Activated CD4-positive, alpha-beta T cell treated with anti-CD3 and anti-CD28 coated beads, Interleukin-2, amount 10 ng/mL, durations not matched to agents 24 days and 14 days (primary cell): ENCODE measurements at regions not wholly inside any gene's neighbourhood (a gene's known extent, or its start where the extent isn't known, plus 50 kb on each side); places are given as distances from the start of the nearest gene placed in this dataset.
A peak's percentile ranks its signal among the peaks of the same experiment; 100 is the strongest.

Experiments
- DNase-seq: peaks from one replicate; pipeline ENCODE4 v3.0.0; 2022
- H3K27ac Mint-ChIP-seq: one replicate; pipeline ENCODE4 v1.8.0; 2022; ENCODE audit warnings: mild to moderate bottlenecking, mixed read lengths
- H3K27me3 Mint-ChIP-seq: one replicate; pipeline ENCODE4 v1.8.0; 2022; ENCODE audit warnings: mixed read lengths
- H3K36me3 Mint-ChIP-seq: one replicate; pipeline ENCODE4 v1.8.0; 2022; ENCODE audit warnings: low read depth, mild to moderate bottlenecking, mixed read lengths
- H3K4me1 Mint-ChIP-seq: one replicate; pipeline ENCODE4 v1.8.0; 2021; ENCODE audit warnings: mixed read lengths
- H3K4me3 Mint-ChIP-seq: one replicate; pipeline ENCODE4 v1.8.0; 2022; ENCODE audit warnings: mild to moderate bottlenecking, moderate library complexity, mixed read lengths
- H3K9me3 Mint-ChIP-seq: one replicate; pipeline ENCODE4 v1.8.0; 2021; ENCODE audit warnings: mixed read lengths
- intact Hi-C: fragments of 100-400 bp; cut with micrococcal nuclease; formaldehyde crosslinking; loops from one replicate; pipeline ENCODE4 v1.15.1; 2023

GRCh38 chr2:181281206-181281832, 175.9 kb upstream of the ITGA4 start:
- H3K4me1 Mint-ChIP-seq: peaks cover 30% of the 10 kb centered on the region
- intact Hi-C loops: no loop called here
- peak overlapping the region; percentile 67 for H3K27ac Mint-ChIP-seq
- H3K4me3 Mint-ChIP-seq: peak overlapping the region; percentile 51
- no peak for DNase-seq
- H3K9me3 Mint-ChIP-seq: peaks cover 20% of the 10 kb centered on the region
- H3K36me3 Mint-ChIP-seq: peaks cover 16% of the 10 kb centered on the region
- H3K27me3 Mint-ChIP-seq: no peaks in the 10 kb centered on the region

GRCh38 chr2:181285116-181285515, 172.1 kb upstream of the ITGA4 start:
- Mint-ChIP-seq H3K27me3 (no peaks in the 10 kb centered on the region), H3K9me3 (peaks cover 20% of the 10 kb centered on the region), H3K27ac (no peak overlapping the region), H3K4me1 (peaks cover 27% of the 10 kb centered on the region), H3K36me3 (peaks cover 13% of the 10 kb centered on the region), H3K4me3 (no peak overlapping the region)
- no peak for DNase-seq
- intact Hi-C loops: no loop called here

GRCh38 chr2:181289698-181290097, 167.5 kb upstream of the ITGA4 start:
- Mint-ChIP-seq H3K4me1 (peaks cover 8% of the 10 kb centered on the region), H3K9me3 (peaks cover 19% of the 10 kb centered on the region), H3K36me3 (peaks cover 23% of the 10 kb centered on the region), H3K27ac (no peak overlapping the region), H3K27me3 (no peaks in the 10 kb centered on the region), H3K4me3 (no peak overlapping the region)
- intact Hi-C loops: loop anchor here (2.0 kb wide), 1 partner anchor 15 kb away; no protein-coding TSS in a partner anchor
- DNase-seq: no peak

GRCh38 chr2:181290182-181290581, 167.0 kb upstream of the ITGA4 start:
- peaks cover 6% of the 10 kb centered on the region for H3K4me1 Mint-ChIP-seq
- H3K27ac Mint-ChIP-seq: no peak overlapping the region
- peaks cover 14% of the 10 kb centered on the region for H3K9me3 Mint-ChIP-seq
- DNase-seq: no peak
- H3K27me3 Mint-ChIP-seq: no peaks in the 10 kb centered on the region
- no peak overlapping the region for H3K4me3 Mint-ChIP-seq
- intact Hi-C loops: no loop called here
- peaks cover 18% of the 10 kb centered on the region for H3K36me3 Mint-ChIP-seq

GRCh38 chr2:181294979-181295378, 162.2 kb upstream of the ITGA4 start:
- intact Hi-C loops: no loop called here
- Mint-ChIP-seq H3K27ac (no peak overlapping the region), H3K27me3 (no peaks in the 10 kb centered on the region), H3K4me3 (no peak overlapping the region), H3K36me3 (peaks cover 43% of the 10 kb centered on the region), H3K4me1 (peaks cover 5% of the 10 kb centered on the region), H3K9me3 (peaks cover 30% of the 10 kb centered on the region)
- no peak for DNase-seq

GRCh38 chr2:181300600-181301291, 156.4 kb upstream of the ITGA4 start:
- Mint-ChIP-seq H3K4me3 (peak overlapping the region; percentile 52), H3K4me1 (peaks cover 46% of the 10 kb centered on the region), H3K27ac (peak overlapping the region; percentile 87), H3K27me3 (no peaks in the 10 kb centered on the region), H3K36me3 (peaks cover 27% of the 10 kb centered on the region), H3K9me3 (peaks cover 19% of the 10 kb centered on the region)
- DNase-seq: peak; percentile 85
- intact Hi-C loops: loop anchor here (10.0 kb wide), 1 partner anchor 414 kb away; no protein-coding TSS in a partner anchor

- Mint-ChIP-seq H3K27me3 (no peaks in the 10 kb centered on the region), H3K4me3 (peak overlapping the region; percentile 66), H3K27ac (peak overlapping the region; percentile 89), H3K36me3 (peaks cover 8% of the 10 kb centered on the region), H3K9me3 (peaks cover 6% of the 10 kb centered on the region), H3K4me1 (peaks cover 72% of the 10 kb centered on the region)
- peak; percentile 72 for DNase-seq
- intact Hi-C loops: loop anchor here (1.0 to 10.0 kb wide), 6 partner anchors 8 to 411 kb away; no protein-coding TSS in a partner anchor
Observed at GRCh38 chr2:181304011-181304844, 153.0 kb upstream of the ITGA4 start.

GRCh38 chr2:181305301-181306123, 151.7 kb upstream of the ITGA4 start:
- Mint-ChIP-seq H3K4me3 (peak overlapping the region; percentile 66), H3K27me3 (no peaks in the 10 kb centered on the region), H3K4me1 (peaks cover 65% of the 10 kb centered on the region), H3K27ac (peak overlapping the region; percentile 89), H3K36me3 (no peaks in the 10 kb centered on the region), H3K9me3 (no peaks in the 10 kb centered on the region)
- DNase-seq: peak; percentile 91
- intact Hi-C loops: loop anchor here (1.0 to 10.0 kb wide), 9 partner anchors 17 to 587 kb away; partner anchors contain the start of genes ITPRID2 and UBE2E3

- H3K9me3 Mint-ChIP-seq: no peaks in the 10 kb centered on the region
- H3K4me3 Mint-ChIP-seq: peak overlapping the region; percentile 66
- peak overlapping the region; percentile 89 for H3K27ac Mint-ChIP-seq
- intact Hi-C loops: loop anchor here (5.0 to 10.0 kb wide), 3 partner anchors 324 to 586 kb away; partner anchors contain the start of genes ITPRID2 and UBE2E3
- H3K4me1 Mint-ChIP-seq: peaks cover 56% of the 10 kb centered on the region
- H3K36me3 Mint-ChIP-seq: no peaks in the 10 kb centered on the region
- no peak for DNase-seq
- no peaks in the 10 kb centered on the region for H3K27me3 Mint-ChIP-seq
Observed at GRCh38 chr2:181306785-181307184, 150.4 kb upstream of the ITGA4 start.

- Mint-ChIP-seq H3K4me1 (peaks cover 59% of the 10 kb centered on the region), H3K36me3 (no peaks in the 10 kb centered on the region), H3K27me3 (no peaks in the 10 kb centered on the region), H3K9me3 (no peaks in the 10 kb centered on the region), H3K4me3 (peak overlapping the region; percentile 84), H3K27ac (peak overlapping the region; percentile 97)
- intact Hi-C loops: loop anchor here (5.0 to 10.0 kb wide), 3 partner anchors 325 to 585 kb away; partner anchors contain the start of genes ITPRID2 and UBE2E3
- DNase-seq: peak; percentile 75
Observed at GRCh38 chr2:181307203-181307991, 149.8 kb upstream of the ITGA4 start.

- H3K4me1 Mint-ChIP-seq: peaks cover 63% of the 10 kb centered on the region
- DNase-seq: no peak
- H3K27me3 Mint-ChIP-seq: no peaks in the 10 kb centered on the region
- H3K9me3 Mint-ChIP-seq: no peaks in the 10 kb centered on the region
- H3K4me3 Mint-ChIP-seq: peak overlapping the region; percentile 79
- H3K27ac Mint-ChIP-seq: peak overlapping the region; percentile 89
- H3K36me3 Mint-ChIP-seq: no peaks in the 10 kb centered on the region
- intact Hi-C loops: loop anchor here (5.0 to 10.0 kb wide), 3 partner anchors 327 to 583 kb away; partner anchors contain the start of genes ITPRID2 and UBE2E3
Observed at GRCh38 chr2:181308766-181309515, 148.2 kb upstream of the ITGA4 start.

- Mint-ChIP-seq H3K4me3 (peak overlapping the region; percentile 79), H3K27ac (peak overlapping the region; percentile 89), H3K27me3 (no peaks in the 10 kb centered on the region), H3K36me3 (no peaks in the 10 kb centered on the region), H3K4me1 (peaks cover 62% of the 10 kb centered on the region), H3K9me3 (no peaks in the 10 kb centered on the region)
- DNase-seq: no peak
- intact Hi-C loops: loop anchor here (5.0 to 10.0 kb wide), 3 partner anchors 327 to 583 kb away; partner anchors contain the start of genes ITPRID2 and UBE2E3
Observed at GRCh38 chr2:181309586-181309985, 147.6 kb upstream of the ITGA4 start.
